ENCODE measurements at regions not wholly inside any gene's neighbourhood (a gene's known extent, or its start where the extent isn't known, plus 50 kb on each side); places are given as distances from the start of the nearest gene placed in this dataset.

DNA sequence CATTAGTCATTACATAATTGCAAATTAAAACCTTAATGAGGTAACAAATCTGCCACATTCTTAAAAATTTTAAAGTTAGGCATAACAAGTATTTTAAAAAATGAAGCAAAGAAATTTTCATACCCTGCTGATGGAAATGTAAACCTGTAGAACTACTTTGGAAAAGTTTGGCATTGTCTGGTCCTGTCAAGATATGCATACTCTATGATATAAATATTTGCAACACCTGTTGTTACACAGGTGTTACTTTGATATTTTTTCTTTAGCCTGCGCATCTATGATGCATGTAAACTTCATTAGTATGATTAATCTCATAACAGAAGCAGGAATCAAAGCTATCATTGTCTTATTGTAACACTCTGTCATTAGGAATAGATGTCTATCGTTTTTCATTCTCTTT lies 634.3 kb downstream of the TRIB2 start (continued):
- TF ChIP-seq ZNF292 (tag by site-specific recombination; IDR thresholded peaks at IDR 0.05; ENCODE audit: borderline replicate concordance, low read depth), result no peak
- TF ChIP-seq ZNF707 (tag by site-specific recombination; IDR thresholded peaks at IDR 0.05), result no peak
- TF ChIP-seq ZSCAN30 (tag by site-specific recombination; IDR thresholded peaks at IDR 0.05), result no peak
- no peak for TF ChIP-seq ZIC2 (tag by site-specific recombination; IDR thresholded peaks at IDR 0.05)
- TF ChIP-seq, protein P1, sequence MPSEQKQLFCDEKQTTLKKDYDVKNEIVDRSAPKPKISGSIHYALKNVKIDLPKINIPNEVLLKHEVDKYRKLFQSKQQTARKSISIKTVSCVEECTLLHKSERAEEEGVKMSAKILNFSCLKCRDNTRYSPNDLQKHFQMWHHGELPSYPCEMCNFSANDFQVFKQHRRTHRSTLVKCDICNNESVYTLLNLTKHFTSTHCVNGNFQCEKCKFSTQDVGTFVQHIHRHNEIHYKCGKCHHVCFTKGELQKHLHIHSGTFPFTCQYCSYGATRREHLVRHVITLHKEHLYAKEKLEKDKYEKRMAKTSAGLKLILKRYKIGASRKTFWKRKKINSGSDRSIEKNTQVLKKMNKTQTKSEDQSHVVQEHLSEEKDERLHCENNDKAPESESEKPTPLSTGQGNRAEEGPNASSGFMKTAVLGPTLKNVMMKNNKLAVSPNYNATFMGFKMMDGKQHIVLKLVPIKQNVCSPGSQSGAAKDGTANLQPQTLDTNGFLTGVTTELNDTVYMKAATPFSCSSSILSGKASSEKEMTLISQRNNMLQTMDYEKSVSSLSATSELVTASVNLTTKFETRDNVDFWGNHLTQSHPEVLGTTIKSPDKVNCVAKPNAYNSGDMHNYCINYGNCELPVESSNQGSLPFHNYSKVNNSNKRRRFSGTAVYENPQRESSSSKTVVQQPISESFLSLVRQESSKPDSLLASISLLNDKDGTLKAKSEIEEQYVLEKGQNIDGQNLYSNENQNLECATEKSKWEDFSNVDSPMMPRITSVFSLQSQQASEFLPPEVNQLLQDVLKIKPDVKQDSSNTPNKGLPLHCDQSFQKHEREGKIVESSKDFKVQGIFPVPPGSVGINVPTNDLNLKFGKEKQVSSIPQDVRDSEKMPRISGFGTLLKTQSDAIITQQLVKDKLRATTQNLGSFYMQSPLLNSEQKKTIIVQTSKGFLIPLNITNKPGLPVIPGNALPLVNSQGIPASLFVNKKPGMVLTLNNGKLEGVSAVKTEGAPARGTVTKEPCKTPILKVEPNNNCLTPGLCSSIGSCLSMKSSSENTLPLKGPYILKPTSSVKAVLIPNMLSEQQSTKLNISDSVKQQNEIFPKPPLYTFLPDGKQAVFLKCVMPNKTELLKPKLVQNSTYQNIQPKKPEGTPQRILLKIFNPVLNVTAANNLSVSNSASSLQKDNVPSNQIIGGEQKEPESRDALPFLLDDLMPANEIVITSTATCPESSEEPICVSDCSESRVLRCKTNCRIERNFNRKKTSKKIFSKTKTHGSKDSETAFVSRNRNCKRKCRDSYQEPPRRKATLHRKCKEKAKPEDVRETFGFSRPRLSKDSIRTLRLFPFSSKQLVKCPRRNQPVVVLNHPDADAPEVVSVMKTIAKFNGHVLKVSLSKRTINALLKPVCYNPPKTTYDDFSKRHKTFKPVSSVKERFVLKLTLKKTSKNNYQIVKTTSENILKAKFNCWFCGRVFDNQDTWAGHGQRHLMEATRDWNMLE (tag by site-specific recombination; conservative IDR thresholded peaks at IDR 0.05; ENCODE audit: low read depth), result no peak

- H3K27ac ChIP-seq (ENCODE audit: extremely low read depth, low read depth, low read length), result no peak overlapping the region
- POLR2A ChIA-PET, result no interaction called here
- CTCF ChIA-PET, result no interaction called here
- H3K4me3 ChIP-seq (ENCODE audit: low read depth, low read length), result no peak overlapping the region
- H3K36me3 ChIP-seq (ENCODE audit: control insufficient read depth in 2 of 2, insufficient read depth in 1 of 2, low read length in 2 of 2), result no peaks in the 10 kb centered on the region
- no peaks in the 10 kb centered on the region for H3K9me3 ChIP-seq (ENCODE audit: control insufficient read depth, insufficient read depth, low read depth, low read length)
- no peaks in the 10 kb centered on the region for H3K4me1 ChIP-seq (ENCODE audit: control insufficient read depth, insufficient read depth, low read length)
- TF ChIP-seq ZNF140 (tag by site-specific recombination; IDR thresholded peaks at IDR 0.05), result no peak
- no peak for TF ChIP-seq ZNF664 (tag by site-specific recombination; IDR thresholded peaks at IDR 0.05)
- TF ChIP-seq ZNF529 (tag by site-specific recombination; IDR thresholded peaks at IDR 0.05; ENCODE audit: insufficient replicate concordance), result no peak
- TF ChIP-seq GLIS1 (tag by site-specific recombination; IDR thresholded peaks at IDR 0.05), result no peak
- no peak for TF ChIP-seq ZNF223 (tag by site-specific recombination; IDR thresholded peaks at IDR 0.05)
- TF ChIP-seq, protein P2, sequence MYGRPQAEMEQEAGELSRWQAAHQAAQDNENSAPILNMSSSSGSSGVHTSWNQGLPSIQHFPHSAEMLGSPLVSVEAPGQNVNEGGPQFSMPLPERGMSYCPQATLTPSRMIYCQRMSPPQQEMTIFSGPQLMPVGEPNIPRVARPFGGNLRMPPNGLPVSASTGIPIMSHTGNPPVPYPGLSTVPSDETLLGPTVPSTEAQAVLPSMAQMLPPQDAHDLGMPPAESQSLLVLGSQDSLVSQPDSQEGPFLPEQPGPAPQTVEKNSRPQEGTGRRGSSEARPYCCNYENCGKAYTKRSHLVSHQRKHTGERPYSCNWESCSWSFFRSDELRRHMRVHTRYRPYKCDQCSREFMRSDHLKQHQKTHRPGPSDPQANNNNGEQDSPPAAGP (tag by site-specific recombination; IDR thresholded peaks at IDR 0.05), result no peak
- no peak for TF ChIP-seq KLF9 (tag by site-specific recombination; IDR thresholded peaks at IDR 0.05; ENCODE audit: low read depth)
- no peak for TF ChIP-seq WT1 (tag by site-specific recombination; IDR thresholded peaks at IDR 0.05)
- no peak for TF ChIP-seq ZBTB8A (tag by site-specific recombination; IDR thresholded peaks at IDR 0.05)
Observed at GRCh38 chr2:13353083-13353482, 636.3 kb downstream of the TRIB2 start.

- Histone ChIP-seq H3K4me1 (ENCODE audit: control insufficient read depth, insufficient read depth, low read length) (no peaks in the 10 kb centered on the region), H3K9me3 (ENCODE audit: control insufficient read depth, insufficient read depth, low read depth, low read length) (no peaks in the 10 kb centered on the region), H3K4me3 (ENCODE audit: low read depth, low read length) (no peak overlapping the region), H3K27ac (ENCODE audit: extremely low read depth, low read depth, low read length) (no peak overlapping the region), H3K36me3 (ENCODE audit: control insufficient read depth in 2 of 2, insufficient read depth in 1 of 2, low read length in 2 of 2) (no peaks in the 10 kb centered on the region)
- POLR2A ChIA-PET, result no interaction called here
- CTCF ChIA-PET, result no interaction called here
- no peak for TF ChIP-seq PRDM2 (tag by site-specific recombination; IDR thresholded peaks at IDR 0.05; ENCODE audit: borderline replicate concordance)
- TF ChIP-seq ZNF155 (tag by site-specific recombination; IDR thresholded peaks at IDR 0.05), result no peak
- TF ChIP-seq ZBTB8A (tag by site-specific recombination; IDR thresholded peaks at IDR 0.05), result no peak
- TF ChIP-seq ZNF114 (tag by site-specific recombination; IDR thresholded peaks at IDR 0.05), result no peak
- TF ChIP-seq ZNF140 (tag by site-specific recombination; IDR thresholded peaks at IDR 0.05), result no peak
- no peak for TF ChIP-seq GLI4 (tag by site-specific recombination; IDR thresholded peaks at IDR 0.05)
- no peak for TF ChIP-seq HOXC10 (CRISPR knock-in tag; IDR thresholded peaks at IDR 0.05)
- TF ChIP-seq ZNF112 (tag by site-specific recombination; IDR thresholded peaks at IDR 0.05), result no peak
- TF ChIP-seq ZNF660 (tag by site-specific recombination; IDR thresholded peaks at IDR 0.05), result no peak
- TF ChIP-seq ZNF416 (tag by site-specific recombination; IDR thresholded peaks at IDR 0.05), result no peak
- no peak for TF ChIP-seq ZNF501 (tag by site-specific recombination; IDR thresholded peaks at IDR 0.05)
Observed at GRCh38 chr2:13354031-13354430, 637.3 kb downstream of the TRIB2 start.
